Brain pericyte (primary cell): ENCODE measurements at regions not wholly inside any gene's neighbourhood (a gene's known extent, or its start where the extent isn't known, plus 50 kb on each side); places are given as distances from the start of the nearest gene placed in this dataset.
"Not testable (repeated sequence)": the region's sequence is repeated elsewhere in the genome, so short reads cannot be mapped to it uniquely, and the experiment has no call there.

Experiments used
- DNase-seq: peaks from one replicate; pipeline ENCODE4 v3.0.0-alpha.2; 2012; ENCODE audit warnings: low read depth, low spot score

DNA sequence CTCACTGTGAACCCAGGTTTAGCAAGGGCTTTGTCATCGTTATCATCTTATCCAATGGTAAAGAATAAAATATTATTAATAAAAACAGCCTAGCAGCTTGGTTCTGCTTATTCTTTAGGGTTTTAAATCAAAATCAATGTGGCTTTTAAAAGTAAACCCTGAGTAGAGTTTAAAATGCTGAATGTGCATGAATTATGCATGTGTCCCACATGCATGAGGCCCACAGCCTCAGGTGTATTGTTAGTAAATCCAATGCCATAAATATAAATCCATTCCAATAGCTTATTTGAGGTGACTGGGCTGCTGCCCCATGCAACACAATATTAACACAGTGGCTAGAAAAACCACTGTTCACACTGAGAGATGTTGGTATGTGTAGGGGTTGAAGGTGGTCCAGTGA, 254.1 kb downstream of the HNMT start:
- no peak for DNase-seq

DNA sequence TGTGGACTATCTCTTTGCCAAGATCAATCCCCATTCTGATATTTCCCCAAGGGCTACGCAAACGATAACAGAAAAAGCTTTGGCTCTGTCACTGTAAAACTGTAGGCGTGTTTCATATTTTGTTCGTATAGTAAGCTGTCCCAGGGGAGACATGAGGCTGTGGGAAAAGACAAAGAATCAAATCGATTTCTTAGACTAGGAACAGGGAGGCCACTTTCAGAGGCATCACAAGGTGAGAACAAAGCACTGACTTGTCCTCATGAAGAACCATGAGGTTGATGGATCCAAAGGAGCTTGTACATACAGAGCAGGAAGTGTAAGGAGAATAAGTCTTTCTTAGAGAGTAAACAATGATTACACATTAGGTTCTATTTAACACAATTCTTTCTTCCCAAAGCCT, 255.7 kb downstream of the HNMT start:
- DNase-seq = no peak

DNA sequence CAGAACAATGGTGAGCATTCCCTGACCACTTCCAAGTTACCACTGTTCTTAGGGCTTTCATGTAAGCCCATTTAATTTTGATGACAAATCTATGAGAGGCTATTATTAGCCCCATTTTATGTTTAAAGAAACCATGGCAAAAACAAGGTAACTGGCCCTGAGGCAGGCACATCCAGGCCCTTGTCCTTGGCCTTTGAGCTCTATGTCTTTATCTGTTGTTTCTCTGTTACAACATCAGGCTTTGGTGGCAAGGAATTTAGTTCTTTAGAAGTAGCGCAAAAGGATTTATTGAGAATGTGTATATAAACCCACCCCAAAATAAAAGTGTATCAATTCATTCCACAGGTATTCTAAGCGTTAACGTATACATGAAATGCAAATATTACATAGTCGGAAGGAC, 257.1 kb downstream of the HNMT start:
- DNase-seq = no peak

DNA sequence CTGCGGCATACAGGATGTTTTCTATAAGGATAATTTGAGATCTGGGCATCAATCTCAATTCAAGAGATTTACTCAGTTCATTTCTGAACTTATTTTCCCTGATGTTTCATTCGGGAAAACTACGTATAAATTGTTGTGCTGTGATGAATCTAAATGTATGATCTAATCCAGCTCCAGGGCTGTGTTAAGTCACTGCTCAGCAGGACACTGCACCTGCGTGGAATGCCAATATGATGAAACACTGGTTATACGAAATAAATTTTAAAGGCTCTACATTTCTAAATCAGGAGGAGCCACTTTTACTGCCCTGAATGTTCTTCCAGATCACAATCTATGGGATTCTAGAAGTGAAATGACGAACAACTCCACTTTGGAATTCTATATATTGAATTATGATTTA, 259.0 kb downstream of the HNMT start:
- DNase-seq = no peak

DNA sequence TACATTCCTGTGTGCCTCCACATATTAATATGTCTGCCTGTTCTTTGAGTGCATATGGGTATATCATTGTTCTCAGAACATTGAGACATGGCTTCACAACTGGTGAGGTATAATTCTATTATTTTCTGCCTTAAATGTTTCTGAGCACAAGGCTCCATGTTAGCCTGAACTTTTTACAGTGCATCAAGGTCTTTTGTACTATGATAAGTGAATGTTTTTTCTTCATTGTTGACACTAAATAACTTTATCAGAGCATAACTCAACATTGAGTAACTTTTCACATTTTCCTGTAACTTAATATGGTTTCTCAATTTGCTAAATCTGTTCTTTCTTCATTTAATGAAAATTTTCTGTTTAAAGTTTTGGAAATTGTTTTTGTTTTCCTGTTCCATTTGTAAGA, 262.9 kb downstream of the HNMT start:
- no peak for DNase-seq

DNA sequence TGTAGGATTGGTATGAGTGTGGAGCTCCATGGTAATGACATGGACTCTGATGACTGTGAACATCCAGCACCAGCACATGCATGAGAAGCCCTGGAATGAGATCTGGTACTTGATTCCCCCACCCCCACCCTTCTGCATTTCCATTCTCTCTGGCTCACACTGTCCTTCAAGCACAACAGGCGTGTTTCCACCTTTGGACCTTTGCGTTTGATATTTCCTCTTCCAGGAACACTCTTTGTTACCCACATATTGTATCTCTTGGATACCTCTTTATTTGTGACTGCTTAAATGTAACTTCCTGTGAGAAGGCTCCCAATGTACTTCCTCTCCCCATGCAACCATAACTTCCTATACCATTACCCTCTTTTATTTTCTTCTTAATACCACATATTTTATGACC, 263.8 kb downstream of the HNMT start:
- DNase-seq = no peak

DNA sequence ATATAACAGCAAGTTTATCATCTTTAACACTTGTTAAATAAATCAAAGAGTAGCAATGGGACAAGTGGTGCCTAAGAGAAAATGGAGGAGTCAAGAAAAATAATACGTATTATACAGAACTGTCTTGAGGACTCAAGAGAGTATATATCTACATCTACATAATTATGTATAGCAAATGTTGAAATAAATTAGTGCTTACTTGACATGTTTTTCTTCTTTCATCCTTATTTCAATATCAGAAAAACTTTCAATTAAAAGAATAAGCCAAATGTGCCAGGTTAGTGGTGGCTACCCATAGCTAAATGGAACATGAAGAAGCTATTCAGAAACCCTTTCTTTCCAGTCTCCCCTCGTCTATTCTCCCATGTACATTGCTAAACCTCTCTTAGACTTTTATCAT, 267.3 kb upstream of the SPOPL start:
- DNase-seq = no peak

DNA sequence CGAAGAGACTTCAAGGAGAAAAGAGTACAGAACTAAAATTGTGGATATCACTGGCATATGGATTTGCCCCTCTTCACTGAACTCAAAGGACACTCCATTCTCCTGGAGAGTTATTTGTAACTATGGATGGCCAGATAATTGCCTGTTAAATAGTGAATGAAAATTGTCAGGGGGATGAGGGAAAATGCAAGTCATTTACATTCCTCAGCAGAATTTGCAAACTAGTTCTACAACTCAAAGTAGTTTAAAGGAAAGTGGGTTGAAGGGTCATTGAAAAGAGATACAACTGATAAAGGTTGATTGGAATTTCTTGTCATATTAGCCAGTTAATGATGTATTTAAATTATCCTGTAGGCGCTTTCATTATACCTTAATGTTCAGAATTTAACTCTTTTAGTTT, 266.5 kb upstream of the SPOPL start:
- DNase-seq = no peak

DNA sequence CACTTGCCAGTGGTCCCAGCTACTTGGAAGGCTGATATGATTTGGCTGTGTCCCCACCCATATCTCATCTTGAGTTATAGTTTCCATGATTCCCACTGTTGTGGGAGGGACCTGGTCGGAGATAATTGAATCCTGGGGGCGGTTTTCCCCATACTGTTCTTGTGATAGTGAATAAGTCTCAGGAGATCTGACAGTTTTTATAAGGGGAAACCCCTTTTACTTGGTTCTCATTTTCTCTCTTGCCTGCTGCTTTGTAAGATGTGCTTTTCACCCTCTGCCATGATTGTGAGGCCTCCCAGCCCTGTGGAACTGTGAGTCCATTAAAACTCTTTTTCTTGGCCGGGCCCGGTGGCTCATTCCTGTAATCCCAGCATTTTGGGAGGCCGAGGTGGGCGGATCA, 265.4 kb upstream of the SPOPL start:
- DNase-seq = no peak

DNA sequence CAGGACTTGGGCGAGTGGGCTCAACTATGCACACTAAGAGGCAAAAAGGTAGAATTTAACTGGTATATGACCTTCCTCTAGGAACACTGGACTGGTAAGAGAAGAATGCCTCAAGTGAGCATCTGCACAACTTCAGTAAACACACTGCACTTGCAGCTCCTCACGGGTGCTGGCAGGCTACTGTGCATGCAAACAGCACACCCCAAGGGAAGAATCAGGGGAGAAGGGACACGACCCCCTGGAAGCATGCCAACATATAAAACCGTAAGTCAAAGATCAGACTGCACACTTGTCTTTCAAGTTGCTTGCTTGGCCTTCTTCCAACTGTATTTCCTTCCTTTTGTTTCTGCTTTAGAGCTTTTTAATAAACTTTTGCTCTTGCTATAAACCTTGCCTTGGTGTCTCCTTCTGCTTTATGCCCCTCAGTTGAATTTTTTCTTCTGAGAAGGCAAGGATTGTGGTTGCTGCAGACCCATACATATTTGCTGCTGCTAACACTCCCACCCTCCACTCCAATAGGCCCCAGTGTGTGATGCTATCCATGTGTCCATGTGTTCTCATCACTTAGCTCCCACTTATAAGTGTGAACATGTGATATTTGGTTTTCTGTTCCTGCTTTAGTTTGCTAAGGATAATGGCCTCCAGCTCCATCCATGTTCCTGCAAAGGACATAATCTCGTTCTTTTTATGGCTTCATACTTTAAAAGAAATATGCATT, 263.7 kb upstream of the SPOPL start:
- no peak for DNase-seq

DNA sequence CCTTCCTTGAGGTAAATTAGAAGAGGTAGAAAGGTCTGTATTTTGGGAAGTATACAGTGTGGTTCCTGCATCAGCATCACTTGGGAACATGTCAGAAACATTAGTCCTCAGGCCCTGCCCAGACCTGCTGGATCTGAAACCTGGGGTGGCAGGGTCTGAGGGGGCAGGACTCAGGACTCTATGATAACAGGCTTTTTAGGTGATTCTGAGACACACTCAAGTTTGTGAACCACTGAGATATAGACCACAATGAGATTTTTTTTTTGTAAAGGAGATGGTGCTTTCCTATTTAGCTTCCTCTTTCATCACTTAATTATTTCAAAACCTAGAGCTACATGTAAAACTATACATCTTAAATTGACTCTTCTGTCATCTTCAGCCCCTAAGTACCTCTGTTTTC, 262.7 kb upstream of the SPOPL start:
- no peak for DNase-seq

DNA sequence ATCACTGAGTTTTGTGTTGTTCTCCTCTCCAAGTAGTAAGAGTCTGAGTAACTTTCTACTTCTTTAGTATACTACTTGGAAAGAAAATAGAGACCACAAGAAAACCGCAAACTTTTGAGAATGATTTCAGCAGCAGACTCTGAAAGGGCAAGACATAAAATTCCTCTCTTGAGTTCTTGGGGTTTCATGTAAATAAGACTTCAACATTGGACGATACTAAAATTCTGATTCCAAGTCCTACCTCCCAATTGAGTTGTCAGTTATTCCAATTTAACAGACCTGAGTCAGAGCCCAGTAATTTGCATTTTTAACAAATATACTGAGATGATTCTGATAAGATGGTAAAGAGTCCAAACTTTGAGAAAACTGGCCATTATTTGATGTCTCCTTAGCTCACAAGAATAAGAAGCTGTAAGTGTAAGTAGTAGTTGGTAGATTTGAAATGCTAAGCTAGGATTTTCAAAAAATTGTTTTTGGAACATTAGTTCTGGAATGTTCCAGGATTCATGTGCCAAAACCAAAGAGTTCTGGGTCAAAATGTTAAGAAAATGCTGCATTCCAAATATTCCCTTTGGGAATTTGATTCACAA, 261.6 kb upstream of the SPOPL start:
- DNase-seq = no peak

DNA sequence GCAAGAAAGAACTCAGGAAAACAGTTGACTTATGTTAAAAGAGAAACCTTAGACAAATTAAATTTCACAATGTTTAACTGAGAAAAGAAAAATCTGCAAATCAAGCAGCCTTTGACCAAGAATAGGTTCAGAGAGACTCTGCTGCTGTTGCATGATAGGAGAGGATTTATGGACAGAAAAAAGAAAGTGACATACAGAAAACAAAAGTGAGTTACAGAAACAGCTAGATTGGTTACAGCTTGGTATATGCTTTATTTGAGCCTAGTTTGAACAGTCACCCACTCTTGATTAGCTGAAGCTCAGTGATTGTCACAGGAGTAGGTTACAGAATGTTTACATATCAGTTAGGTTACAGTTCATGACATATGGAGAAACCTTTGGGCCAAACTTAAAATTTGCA, 258.2 kb upstream of the SPOPL start:
- no peak for DNase-seq

DNA sequence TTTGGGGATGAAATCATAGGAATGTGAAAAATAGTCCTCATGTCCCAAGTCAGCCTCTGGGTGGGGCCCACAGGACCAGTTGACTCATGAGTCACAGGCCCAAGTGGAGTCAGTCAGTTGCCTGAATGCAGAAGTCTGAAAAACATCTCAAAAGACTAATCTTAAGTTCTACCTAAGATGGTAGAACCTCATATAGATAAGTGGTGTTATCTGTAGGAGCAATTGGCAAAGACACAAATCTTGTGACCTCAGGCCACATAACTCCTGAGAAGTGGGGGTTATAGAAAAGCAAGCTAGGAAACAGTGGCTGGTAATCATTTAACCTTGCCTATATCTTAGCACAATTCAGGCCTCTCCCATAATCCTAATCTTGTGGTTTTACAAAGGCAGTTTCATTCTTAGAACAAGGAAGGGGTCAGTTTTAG, 257.1 kb upstream of the SPOPL start:
- DNase-seq = no peak

DNA sequence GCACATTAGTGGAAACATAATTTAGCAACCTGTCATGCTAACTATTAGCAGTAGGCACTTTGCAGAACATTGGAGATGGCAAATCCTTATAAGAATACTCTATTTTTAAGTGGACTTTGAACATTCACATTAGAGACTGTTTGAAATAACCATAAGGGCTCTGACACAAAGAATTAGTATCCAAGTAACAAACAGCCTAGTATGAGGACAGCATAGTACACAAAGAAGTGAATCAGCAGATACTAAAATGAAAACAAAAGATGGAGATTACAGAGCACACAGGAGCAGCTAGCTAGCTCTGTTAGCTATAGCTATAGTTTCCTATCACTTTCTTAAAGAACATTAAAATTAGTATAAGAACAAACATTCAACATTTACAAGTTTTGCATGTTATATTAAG, 256.3 kb upstream of the SPOPL start:
- no peak for DNase-seq

DNA sequence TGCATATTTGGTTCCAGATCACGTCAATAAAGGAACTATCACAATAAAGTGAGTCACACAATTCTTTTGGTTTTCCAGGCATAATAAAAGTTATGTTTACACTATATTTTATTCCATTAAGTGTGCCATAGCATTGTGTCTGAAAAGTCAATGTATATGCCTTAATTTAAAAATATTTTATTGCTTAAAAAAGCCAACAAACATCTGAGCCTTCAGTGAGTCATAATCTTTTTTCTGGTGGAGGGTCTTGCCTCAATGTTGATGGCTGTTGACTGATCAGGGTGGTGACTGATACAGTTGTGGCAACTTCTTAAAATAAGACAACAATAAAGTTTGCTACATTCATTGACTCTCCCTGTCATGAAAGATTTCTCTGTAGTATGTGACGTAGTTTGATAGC, 254.3 kb upstream of the SPOPL start:
- DNase-seq = no peak

DNA sequence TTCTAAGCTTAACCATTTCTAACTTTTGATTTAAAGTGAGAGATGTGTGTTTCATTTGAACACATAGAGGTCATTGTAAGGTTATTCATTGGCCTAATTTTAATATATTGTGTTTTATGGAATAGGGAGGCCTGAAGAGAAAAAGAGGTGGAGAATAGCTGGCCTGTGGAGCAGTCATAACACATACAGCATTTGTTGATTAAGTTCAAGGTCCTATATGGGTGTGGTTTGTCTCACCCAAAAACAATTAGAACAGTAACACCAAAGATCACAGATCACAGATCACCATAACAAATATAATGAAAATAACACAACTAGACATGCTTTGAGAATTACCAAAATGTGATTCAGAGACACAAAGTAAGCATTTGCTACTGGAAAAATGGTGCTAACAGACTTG, 252.4 kb upstream of the SPOPL start:
- DNase-seq = no peak

DNA sequence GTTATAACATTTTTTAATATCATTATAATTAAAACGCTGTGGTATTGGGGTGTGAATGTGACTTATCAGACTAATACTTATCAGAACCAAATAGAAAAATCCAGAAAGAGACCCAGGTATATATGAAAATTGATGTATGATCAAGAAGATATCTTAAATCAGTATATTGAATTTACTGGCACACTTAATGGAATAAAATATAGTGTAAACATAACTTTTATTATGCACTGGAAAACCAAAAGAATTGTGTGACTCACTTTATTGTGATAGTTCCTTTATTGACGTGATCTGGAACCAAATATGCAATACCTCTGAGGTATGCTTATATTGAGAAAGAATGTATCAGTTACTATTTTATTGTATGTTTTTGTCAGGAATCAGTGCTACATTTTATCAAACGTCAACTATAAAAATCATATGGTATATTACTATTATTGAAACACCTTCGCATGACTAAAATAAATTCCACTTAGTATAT, 250.7 kb upstream of the SPOPL start:
- DNase-seq = not testable (repeated sequence)

DNA sequence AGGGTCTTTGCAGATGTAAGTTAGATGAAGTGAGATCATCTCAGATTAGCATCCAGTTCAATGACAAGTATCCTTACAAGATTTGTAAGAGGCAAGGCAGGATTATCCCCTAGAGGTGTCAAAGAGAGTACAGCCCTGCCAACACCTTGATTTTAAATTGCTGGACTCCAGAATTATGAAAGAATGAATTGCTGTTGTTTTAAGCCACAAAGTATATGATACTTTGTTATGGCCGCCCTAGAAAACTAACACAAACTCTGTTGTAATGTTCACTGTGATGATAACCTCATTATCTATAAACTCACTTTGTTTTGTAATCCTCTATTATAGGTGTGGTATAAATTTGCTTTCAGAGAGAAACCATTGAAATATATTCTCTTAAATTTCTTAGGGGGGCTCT, 249.0 kb upstream of the SPOPL start:
- no peak for DNase-seq

DNA sequence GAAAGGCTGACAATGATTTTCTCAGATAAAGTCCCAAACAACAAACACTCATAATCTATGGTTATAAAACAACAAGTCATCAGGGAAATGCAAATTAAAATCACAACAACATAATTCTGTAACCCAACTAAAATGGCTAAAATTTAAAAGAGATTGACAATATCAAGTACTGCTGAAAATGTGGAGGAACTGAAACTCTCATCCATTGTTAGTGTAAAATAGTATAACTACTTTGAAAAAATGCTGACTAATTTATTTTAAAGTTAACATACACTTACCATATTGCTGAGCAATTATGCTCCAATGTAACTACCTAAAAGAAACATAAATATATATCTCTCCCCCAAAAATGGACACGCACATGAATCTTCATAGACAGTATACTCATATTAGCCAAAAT, 245.9 kb upstream of the SPOPL start:
- DNase-seq = no peak

DNA sequence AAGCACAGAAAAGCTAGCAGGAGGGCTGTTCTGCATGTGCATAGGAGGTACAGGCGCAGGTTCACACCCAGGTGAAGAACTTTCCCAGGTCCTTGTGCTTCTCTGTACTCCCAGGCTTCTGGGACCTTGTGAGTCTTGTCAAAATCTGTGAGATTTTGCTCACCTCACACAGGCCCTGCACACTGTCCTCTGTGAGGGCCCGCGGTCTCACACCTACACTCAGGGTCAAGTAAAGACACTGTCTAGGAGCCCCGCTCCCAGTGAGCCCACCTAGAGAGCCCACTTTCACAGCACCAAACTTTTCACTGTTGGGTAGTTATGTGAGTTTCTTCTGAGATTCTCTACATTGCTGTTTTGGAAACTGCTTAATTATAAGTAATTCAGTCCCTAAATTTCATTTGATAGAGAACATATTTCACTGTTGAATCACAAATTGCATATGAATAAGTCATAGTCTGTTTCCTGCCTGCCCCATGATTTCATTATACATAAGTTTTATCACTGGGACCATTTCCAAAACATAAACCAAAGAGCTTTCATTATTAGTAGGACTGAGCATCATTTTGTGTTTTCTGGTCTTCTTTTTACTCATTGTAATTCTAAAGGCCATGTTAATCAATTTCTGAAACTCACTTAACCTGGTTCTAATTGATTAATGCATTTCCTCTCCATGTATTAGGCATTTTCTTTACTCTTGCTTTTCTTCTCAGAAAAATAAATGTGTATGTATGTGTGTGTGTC, 234.2 kb upstream of the SPOPL start:
- DNase-seq = no peak

DNA sequence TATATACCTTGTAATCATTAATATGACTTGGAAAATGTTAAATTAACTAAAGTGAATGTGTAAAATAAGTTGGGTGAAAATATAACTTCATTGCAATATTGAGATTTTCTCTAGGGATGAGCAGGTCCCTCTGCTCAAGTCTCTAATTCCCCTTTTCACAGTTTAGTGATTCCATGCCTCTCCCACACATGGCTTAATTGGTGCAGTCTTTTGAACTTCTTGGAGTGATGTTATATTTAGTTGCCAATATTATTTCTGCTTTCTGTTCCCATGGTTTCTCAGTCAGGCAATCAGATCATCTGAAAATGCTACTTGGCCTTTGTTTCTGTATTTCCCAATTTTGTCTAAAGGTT, 233.7 kb upstream of the SPOPL start:
- no peak for DNase-seq

DNA sequence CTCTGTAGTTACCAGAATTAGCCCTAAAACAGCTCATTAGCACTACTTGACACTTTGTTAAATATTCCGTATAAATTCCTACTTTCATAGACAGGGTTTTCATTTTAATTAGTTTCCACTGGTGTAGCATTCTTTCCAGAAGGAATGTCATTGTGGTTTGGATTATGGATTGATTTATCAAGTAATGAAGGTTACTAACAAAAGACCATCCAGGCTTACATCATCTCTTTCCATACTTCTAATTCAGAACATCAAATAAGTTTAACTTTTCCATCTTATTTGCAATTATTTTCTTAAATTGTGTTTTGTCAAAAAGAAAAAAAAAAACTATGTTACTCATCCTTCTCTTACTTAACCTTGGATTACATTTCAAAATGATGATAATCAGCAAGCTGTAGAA, 231.8 kb upstream of the SPOPL start:
- no peak for DNase-seq
